Hindlimb muscle (tissue), 1 donor: ENCODE measurements at regions not wholly inside any gene's neighbourhood (a gene's known extent, or its start where the extent isn't known, plus 50 kb on each side); places are given as distances from the start of the nearest gene placed in this dataset.
"Not testable (repeated sequence)": the region's sequence is repeated elsewhere in the genome, so short reads cannot be mapped to it uniquely, and the experiment has no call there.

ENCODE experiments used
- DNase-seq: peaks from one replicate; pipeline ENCODE4 v3.0.0-alpha.2; 2013

- no peak for DNase-seq
These were observed 72.7 kb upstream of the NALF2 start for GRCh38 chrX:69431420-69431819.

DNA sequence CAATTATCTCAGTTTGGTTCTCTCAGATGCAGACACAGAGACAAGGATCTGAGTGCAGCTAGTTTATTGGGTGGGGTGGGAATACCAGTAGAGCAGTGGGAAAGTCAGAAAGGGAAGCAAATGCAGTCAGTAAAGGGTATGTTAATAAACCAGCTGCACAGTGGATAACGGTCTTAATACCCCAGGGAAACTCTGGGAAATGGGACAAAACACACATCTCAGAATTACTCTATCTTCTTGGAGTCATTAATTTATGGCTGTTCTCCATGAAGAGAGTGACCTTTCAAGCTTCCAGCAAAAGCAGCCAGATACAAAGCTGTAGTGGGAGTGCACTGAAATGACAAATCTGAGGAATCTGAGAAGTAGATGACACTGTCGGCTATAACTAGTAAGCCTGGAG lies 73.3 kb upstream of the NALF2 start:
- DNase-seq = peak; percentile 29

GRCh38 chrX:69429339-69430015 lies 74.6 kb upstream of the NALF2 start:
- peak; percentile 53 for DNase-seq

- DNase-seq = no peak
These were observed 75.9 kb upstream of the NALF2 start for GRCh38 chrX:69428216-69428615.

DNA sequence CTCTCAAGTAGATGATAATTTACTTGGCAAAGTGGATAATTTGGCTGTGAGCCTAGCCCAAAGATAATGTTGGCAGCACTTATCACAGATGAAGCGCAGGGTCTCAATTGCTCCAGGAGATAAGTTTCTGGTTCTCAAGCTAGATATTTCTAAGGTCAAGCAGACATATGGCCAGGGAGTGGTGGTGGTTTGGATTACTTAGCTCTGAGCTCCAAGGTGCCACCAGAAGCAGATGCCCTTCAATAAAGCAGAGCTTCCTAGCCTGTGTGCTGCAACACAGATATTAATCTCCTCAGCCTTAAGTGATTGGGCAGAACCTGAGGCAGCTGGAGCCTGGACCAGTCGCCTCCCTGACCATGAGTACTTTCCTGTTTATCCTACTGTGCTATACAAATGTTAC lies 79.2 kb upstream of the NALF2 start:
- DNase-seq = no peak

DNA sequence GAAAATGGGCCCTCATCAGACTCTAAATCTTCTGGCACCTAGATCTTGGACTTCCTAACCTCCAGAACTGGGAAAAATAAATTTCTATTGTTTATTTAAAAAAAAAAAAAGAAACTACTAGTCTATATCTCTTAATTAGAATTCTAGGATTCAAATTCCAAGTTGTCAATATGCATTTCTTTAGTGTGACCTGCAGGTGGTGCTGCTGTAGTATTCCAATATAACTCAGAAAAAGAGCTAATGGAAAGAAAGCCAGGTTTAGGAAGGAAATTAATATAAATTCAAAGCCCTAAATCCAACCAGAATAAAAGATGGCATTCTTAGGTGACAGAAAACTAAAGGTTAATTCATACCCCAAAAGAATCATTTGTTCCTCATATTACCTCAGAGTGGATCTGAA lies 80.0 kb upstream of the NALF2 start:
- no peak for DNase-seq

- DNase-seq = not testable (repeated sequence)
These were observed 81.9 kb upstream of the NALF2 start for GRCh38 chrX:69422208-69422607.

DNA sequence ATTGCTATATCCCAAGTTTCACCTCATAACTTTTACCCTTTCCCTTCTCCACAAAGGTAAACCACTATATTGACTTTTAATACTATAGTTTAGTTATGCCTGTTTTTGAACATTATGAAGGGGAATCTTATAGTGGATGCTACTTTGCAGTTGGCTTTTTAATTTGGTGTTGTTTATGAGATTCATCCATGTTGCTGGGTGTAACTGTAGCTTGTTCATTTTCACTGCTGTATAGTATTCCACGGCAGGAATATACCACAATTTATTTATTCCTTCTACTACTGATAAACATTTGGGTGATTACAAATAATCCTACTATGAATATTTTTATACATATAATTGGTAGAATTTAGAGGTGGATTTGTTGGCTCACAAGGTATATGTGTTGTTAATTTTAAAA lies 88.4 kb upstream of the NALF2 start:
- no peak for DNase-seq

- no peak for DNase-seq
These were observed 91.5 kb upstream of the NALF2 start for GRCh38 chrX:69412661-69413060.

DNA sequence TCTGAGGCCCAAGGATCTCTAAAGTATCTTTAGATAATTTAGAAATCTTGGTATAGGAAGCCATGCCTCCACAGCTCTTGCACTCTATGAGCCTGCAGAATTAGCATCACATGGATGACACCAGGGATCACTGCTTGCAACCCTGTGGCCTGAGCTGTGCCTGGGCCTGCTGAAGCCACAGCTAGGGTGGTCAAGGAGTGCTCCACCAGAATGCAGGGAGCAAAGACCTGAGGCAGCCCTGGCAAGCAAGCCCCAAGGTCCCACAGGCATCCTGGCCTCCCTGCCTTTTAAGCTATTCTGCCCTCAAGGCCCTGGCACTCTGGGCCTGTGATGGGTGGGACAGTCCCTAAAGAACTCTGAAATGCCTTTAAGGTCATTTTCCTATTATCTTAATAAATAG lies 105.2 kb upstream of the NALF2 start:
- DNase-seq = no peak

DNA sequence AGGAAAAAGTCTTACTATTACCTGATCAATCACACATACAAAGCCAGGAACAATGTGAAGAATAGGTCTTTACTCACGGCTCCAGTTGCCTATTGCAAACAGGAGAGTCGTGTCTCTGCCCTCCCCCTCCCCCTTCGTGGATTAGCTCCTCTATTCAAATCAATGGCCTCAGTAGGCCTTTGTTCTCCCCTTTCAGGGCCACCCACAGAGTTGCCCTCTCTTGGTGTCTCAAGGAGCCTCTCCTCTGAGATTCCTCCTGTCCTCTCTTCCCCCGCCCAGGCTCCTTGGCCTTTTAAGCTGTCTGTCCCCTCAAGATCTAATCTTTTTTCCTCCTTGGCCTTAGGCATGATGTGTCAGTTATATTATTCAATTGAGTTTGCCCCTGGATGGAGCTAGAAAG lies 107.2 kb upstream of the NALF2 start:
- DNase-seq = no peak

- no peak for DNase-seq
These were observed 108.8 kb upstream of the NALF2 start for GRCh38 chrX:69395306-69395705.

GRCh38 chrX:69389101-69389501 lies 115.0 kb upstream of the NALF2 start:
- DNase-seq = peak; percentile 35

- no peak for DNase-seq
These were observed 115.6 kb upstream of the NALF2 start for GRCh38 chrX:69388526-69388925.

- peak; percentile 59 for DNase-seq
These were observed 116.3 kb upstream of the NALF2 start for GRCh38 chrX:69387567-69388487.

DNA sequence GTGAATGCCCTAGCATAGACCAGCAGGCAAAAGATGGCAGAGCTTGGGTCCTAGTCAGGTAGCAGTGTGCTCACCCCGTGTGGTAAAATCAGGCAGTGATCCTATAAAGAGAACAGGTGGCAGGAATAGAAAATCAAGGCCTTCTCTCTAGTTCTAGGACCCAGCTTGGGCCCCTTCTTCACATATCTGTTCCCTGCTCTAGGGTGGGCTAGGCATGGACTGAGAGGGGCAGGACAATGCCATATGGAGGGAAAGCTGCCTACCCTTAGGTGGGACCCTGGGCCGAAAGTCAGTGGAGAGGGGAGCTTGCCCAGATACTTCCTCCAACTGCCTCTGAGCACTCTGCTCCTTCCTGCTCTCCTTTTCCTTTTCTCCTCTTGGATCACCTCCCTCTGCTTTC lies 117.4 kb upstream of the NALF2 start:
- DNase-seq = no peak

- DNase-seq = no peak
These were observed 124.7 kb upstream of the NALF2 start for GRCh38 chrX:69379412-69379811.

- DNase-seq = no peak
These were observed 129.6 kb upstream of the NALF2 start for GRCh38 chrX:69374569-69374968.

GRCh38 chrX:69372435-69372834 lies 131.7 kb upstream of the NALF2 start:
- DNase-seq = no peak

DNA sequence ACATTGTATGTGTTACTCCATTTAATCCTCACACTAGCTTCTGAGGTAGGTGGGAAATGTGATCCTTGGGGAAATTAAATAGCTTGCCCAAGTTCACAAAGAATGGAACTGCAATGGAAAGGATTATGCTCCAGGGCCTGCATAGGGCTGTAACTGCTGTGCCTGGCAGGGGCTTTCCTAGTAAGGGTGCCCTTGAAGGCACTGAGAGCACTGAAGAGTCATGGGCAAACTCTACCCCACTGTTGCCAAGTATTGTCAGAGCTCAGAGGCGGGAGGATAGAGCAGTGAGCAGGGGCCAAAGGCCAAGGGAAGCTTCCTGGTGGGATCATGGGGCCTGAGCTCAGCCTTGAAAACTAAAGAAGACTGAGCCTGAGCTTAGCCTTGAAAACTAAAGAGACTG lies 133.0 kb upstream of the NALF2 start:
- no peak for DNase-seq

DNA sequence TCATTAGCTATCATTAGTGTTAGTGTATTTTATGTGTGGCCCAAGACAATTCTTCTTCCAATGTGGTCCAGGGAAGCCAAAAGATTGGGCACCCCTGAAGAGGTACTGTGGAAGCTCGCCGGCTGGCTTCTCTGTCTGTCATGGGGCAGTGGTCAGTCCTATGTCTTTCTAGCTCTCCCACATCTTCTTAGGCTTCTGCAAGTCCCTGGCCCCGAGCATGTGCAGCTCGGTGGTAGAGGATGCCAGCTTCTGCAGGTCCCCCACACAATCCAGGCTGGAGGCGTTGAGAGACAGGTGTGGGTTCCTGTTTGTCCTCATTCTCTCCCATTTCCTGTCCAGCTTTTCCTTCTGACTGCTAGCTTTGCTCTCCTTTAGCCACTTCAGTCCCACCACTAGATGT lies 134.1 kb upstream of the NALF2 start:
- no peak for DNase-seq

DNA sequence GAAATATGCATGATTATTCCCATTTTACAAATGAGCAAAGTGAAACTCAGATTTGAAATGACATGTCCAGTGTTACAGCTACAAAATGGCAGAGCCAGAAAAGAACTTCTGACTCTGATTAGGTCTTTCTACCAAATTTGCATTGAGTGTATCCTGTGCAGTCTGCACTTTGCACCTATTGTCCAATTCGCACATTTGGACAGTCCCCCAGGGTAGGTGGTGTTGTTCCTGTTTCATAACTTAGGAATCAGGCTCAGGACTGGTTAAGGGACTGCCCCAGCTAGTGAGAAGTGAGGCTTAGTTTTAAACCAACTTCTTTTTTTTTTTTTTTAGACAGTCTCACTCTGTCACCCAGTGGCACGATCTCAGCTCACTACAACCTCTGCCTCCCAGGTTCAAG lies 137.9 kb upstream of the NALF2 start:
- no peak for DNase-seq

GRCh38 chrX:69365755-69366154 lies 138.4 kb upstream of the NALF2 start:
- DNase-seq = no peak

- DNase-seq = no peak
These were observed 138.8 kb upstream of the NALF2 start for GRCh38 chrX:69365349-69365748.
